Naive B cell (primary cell): ENCODE measurements at regions not wholly inside any gene's neighbourhood (a gene's known extent, or its start where the extent isn't known, plus 50 kb on each side); places are given as distances from the start of the nearest gene placed in this dataset.
A peak's percentile ranks its signal among the peaks of the same experiment; 100 is the strongest.
"Not testable (repeated sequence)": the region's sequence is repeated elsewhere in the genome, so short reads cannot be mapped to it uniquely, and the experiment has no call there.

Experiments
- ATAC-seq, 2 donors: fragments of 150-1000 bp; cut with Tn5 transposase; 2 replicates each; pipeline ENCODE4 v1.10.0; 2021; ENCODE audit warnings: low read depth in 2 of 2, mild to moderate bottlenecking in 2 of 2, moderate library complexity in 2 of 2
- DNase-seq: peaks from one replicate; pipeline ENCODE4 v3.0.0; 2022
- H3K27ac Mint-ChIP-seq, 6 donors: one replicate each; pipeline ENCODE4 v1.8.0; 2020 to 2022; ENCODE audit warnings: mild to moderate bottlenecking in 6 of 6, mixed read lengths in 6 of 6, moderate library complexity in 5 of 6, inconsistent platforms in 2 of 6
- H3K27me3 Mint-ChIP-seq, 3 donors: one replicate each; pipeline ENCODE4 v1.8.0; 2021 to 2022; ENCODE audit warnings: mixed read lengths in 3 of 3, mild to moderate bottlenecking in 1 of 3
- H3K36me3 Mint-ChIP-seq, 2 donors: one replicate each; pipeline ENCODE4 v1.8.0; 2020 to 2022; ENCODE audit warnings: mixed read lengths in 2 of 2, inconsistent platforms in 1 of 2, mild to moderate bottlenecking in 1 of 2
- H3K4me1 Mint-ChIP-seq, 3 donors: one replicate each; pipeline ENCODE4 v1.8.0; 2020 to 2022; ENCODE audit warnings: mixed read lengths in 3 of 3, inconsistent platforms in 1 of 3, mild to moderate bottlenecking in 1 of 3, moderate library complexity in 1 of 3
- H3K4me3 Mint-ChIP-seq, 8 donors: one replicate each; pipeline ENCODE4 v1.8.0; 2020 to 2022; ENCODE audit warnings: mild to moderate bottlenecking in 8 of 8, mixed read lengths in 8 of 8, moderate library complexity in 8 of 8, inconsistent platforms in 2 of 8
- H3K9me3 Mint-ChIP-seq, 7 donors: one replicate each; pipeline ENCODE4 v1.8.0; 2020 to 2022; ENCODE audit warnings: mixed read lengths in 7 of 7, mild to moderate bottlenecking in 5 of 7, inconsistent platforms in 2 of 7, moderate library complexity in 1 of 7

DNA sequence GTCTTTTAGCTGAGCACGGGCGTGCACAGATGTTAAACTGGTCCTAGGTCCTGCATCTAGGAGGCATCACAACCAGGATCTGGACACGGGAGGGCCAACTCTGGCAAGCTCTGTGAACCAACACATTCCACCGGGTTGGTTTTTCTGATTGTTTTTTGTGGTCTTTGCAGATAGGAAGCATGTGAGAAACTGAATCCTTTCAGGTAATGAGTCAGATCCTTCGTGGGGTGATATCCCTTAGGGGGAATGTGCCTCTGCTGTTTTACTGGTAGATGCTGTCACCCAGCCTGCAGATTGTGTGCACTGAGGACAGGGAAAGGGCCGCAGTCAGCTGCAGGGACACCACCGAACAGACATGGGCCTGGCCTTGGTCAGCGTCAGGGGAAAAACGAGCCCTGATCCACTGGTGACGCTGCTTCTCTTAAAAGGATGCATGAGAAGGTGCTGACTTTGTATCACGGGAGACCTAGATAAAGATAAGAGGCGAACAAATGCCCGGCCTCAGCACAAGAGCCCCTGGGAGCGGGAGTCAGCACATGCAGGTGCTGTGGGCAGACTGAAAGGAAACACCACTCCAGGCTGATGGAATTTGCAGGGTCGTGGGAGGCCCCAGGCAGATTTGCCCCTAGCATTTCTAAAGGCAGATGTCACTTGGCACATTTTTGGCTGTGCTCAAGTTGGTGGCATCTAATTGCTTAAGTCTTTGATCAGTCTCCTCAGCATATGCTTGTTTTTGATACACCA is 51.1 kb downstream of the DOP1B start:
- Mint-ChIP-seq H3K9me3 (no peaks in the 10 kb centered on the region), H3K4me1 (peaks cover 11 to 18% (median 13%) of the 10 kb centered on the region in 3 donors), H3K27me3 (no peaks in the 10 kb centered on the region), H3K4me3 (no peak overlapping the region), H3K27ac (peak overlapping the region in 2 of 6 donors; percentile 65 to 66), H3K36me3 (peaks cover 23 to 33% of the 10 kb centered on the region in 2 donors)
- no peak for ATAC-seq
- DNase-seq, result no peak

DNA sequence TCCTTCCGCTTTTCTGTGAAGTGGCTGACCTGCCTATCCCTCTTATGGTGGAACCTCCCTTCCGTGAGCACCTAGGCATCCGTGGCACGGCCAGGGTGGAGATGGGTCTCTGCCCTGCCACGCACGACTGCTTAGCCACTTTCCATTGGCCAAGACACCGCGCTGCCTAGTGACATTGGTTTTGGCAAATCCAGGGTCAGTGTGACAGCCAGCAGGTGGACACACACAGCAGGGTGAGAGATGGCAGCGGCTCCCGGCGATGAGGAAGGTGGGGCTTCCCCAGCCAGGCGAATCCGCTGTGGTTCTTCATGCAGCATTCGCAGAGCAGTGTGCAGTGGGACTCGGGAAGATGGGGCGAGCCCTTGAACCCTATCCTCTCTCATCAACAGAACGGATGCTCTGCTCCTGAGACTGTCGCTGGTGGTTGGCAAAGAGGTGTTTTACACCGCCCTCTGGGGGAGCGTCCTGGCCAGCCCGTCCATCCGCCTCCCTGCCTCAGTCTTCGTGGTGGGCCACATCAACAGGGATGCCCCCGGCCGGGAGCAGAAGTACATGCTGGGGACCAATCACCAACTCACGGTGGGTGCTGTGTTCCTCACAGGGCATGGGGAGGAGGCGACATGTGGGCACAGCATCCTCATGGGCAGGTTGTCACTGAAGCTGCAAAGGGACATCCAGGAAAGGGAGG is 51.8 kb downstream of the DOP1B start:
- ATAC-seq (no peak), DNase-seq (no peak)
- H3K4me1 Mint-ChIP-seq, result peaks cover 11 to 14% (median 13%) of the 10 kb centered on the region in 3 donors
- H3K27ac Mint-ChIP-seq, result peak overlapping the region in 1 of 6 donors; percentile 65
- no peak overlapping the region for H3K4me3 Mint-ChIP-seq
- H3K9me3 Mint-ChIP-seq, result no peaks in the 10 kb centered on the region
- H3K36me3 Mint-ChIP-seq, result peaks cover 23 to 33% of the 10 kb centered on the region in 2 donors
- no peaks in the 10 kb centered on the region for H3K27me3 Mint-ChIP-seq

DNA sequence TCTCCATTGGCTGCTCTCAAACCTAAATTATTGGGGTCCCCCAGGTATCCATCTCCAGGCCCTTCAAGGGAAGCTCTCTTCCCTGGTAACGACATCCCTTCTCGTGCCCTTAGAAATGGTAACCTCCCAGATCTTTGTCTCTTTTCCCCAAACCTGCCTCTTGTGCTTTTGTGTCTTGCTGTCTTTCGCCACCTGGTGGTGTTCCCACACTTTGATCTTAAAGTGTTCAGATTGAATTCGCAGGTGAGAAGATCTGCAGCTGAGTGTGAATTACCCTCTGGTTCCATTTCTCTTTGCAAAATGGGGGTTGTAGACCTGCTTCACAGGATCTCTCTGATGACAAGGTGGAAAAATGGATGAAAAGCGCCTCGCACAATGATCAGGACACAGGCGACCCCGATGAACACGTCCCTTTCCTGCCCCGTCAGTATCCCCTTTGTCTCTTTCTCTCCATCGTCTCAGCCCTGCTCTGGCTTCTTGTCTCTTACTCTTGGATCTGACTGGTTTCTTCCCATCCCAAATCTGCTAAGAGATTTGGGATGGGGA is 53.1 kb downstream of the DOP1B start:
- Mint-ChIP-seq H3K4me1 (peaks cover 11 to 14% (median 13%) of the 10 kb centered on the region in 3 donors), H3K36me3 (peaks cover 23 to 33% of the 10 kb centered on the region in 2 donors)
- DNase-seq, result peak; percentile 25

DNA sequence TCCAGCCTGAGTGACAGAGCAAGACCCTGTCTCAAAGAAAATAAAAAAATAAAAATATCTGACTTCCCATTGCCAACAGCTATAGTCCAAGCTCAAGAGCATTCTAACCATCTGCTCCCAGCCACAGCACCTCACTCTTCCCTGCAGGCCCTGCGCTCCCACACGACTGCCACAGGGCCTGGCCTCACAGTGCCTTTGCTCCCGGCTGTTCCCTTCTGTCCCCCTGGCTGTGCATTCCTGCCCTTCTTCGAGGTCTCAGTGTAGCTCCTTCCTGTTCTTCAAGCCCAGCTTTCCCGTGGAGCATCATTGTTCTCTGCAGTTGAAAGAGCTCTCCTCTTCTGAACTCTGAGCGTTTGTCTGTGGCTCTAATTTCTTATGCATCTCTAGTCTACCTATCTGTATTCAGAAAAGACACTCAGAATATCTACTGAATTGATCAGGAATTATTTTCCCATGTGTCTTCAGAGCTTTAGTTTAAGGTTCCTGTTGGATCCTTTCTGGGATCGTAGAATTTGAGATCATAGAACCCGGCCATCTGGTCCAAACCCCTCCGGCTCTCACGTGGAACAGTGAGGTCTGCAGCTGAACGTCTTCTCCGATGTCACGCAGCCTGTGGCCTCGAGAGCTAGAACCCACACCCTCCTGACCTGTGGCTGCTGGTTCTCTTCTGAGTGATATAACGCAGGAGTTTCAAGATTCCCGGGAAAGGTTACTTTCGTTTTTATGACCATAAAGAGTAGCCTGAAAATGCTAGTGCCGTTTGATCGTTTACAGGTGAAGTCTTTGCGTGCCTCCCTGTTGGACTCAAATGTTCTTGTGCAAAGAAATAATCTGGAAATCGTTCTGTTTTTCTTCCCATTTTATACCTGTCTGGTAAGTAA is 54.4 kb downstream of the DOP1B start:
- Mint-ChIP-seq H3K27ac (peak overlapping the region in 3 of 6 donors; percentile 38 to 87 (median 85)), H3K4me1 (peaks cover 7 to 14% (median 13%) of the 10 kb centered on the region in 3 donors), H3K4me3 (peak overlapping the region in 1 of 8 donors; percentile 51)

More for the DNA sequence above, 53.1 kb downstream of the DOP1B start:
- H3K4me3 Mint-ChIP-seq, result no peak overlapping the region
- peak in 1 of 2 donors; percentile 28 for ATAC-seq
- H3K27ac Mint-ChIP-seq, result peak overlapping the region in 3 of 6 donors; percentile 5 to 74 (median 5)
- no peaks in the 10 kb centered on the region for H3K27me3 Mint-ChIP-seq
- no peaks in the 10 kb centered on the region for H3K9me3 Mint-ChIP-seq

DNA sequence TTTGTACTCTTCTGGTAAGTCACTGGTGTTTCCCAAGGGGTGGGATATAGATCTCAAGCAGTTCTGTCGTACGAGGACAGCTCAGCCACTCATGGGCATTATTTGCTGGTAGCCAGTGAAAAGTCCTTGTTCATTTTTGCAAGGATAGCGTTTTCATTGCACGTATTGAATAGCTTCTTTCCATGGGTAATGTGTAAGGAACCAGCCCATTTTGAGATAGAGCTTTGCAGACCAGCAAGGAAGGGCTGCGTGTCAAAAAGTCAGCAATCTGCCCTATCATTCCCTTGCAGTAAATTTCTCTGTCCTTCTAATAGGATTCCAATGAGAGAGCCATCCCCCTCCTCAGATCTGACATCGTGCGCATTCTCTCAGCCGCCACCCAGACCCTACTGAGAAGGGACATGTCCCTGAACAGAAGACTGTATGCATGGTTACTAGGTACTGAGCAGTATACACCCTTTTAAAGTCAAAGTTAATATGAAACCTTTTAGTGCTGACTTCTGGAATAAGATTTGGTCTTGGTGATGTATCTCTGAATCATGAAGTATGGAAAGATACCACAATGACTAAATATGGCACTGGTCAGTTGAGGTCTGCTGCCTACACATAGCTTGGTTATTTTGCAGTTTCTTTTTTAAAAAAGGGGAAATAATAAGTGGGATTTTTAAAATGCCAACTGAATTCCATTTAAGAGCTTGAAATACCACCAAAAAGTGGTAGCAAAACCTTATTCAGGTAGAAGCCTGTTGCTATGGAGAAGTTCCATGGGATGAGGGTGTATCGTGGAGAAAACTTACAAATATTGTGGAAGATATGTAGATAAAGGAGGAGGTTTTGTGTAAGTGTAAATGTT is 55.3 kb downstream of the DOP1B start:
- DNase-seq (no peak), ATAC-seq (no peak)
- no peaks in the 10 kb centered on the region for H3K27me3 Mint-ChIP-seq
- no peaks in the 10 kb centered on the region for H3K9me3 Mint-ChIP-seq
- H3K36me3 Mint-ChIP-seq, result peaks cover 23 to 33% of the 10 kb centered on the region in 2 donors
- peaks cover 7 to 14% (median 13%) of the 10 kb centered on the region in 3 donors for H3K4me1 Mint-ChIP-seq
- H3K27ac Mint-ChIP-seq, result peak overlapping the region in 1 of 6 donors; percentile 47
- no peak overlapping the region for H3K4me3 Mint-ChIP-seq

More for the DNA sequence above, 54.4 kb downstream of the DOP1B start:
- Mint-ChIP-seq H3K9me3 (no peaks in the 10 kb centered on the region), H3K36me3 (peaks cover 23 to 33% of the 10 kb centered on the region in 2 donors), H3K27me3 (no peaks in the 10 kb centered on the region)
- ATAC-seq (no peak), DNase-seq (no peak)

DNA sequence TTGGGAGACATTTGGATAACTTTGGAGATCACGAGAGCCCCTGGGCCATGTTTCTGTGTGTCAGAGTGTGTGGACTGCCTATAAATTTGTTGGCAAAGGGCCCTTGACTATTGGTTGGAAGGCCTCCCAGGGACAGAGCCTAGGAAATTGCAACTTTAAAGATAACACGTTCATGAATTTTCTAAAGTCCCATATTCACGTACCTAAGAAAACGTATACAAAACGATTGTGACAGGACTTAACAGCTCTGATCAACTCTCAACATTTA is 55.8 kb downstream of the DOP1B start:
- H3K36me3 Mint-ChIP-seq, result peaks cover 23 to 36% of the 10 kb centered on the region in 2 donors
- no peaks in the 10 kb centered on the region for H3K27me3 Mint-ChIP-seq
- no peak for DNase-seq
- no peak for ATAC-seq
- no peak overlapping the region for H3K4me3 Mint-ChIP-seq
- peaks cover 7 to 14% (median 13%) of the 10 kb centered on the region in 3 donors for H3K4me1 Mint-ChIP-seq
- H3K27ac Mint-ChIP-seq, result no peak overlapping the region
- H3K9me3 Mint-ChIP-seq, result no peaks in the 10 kb centered on the region

DNA sequence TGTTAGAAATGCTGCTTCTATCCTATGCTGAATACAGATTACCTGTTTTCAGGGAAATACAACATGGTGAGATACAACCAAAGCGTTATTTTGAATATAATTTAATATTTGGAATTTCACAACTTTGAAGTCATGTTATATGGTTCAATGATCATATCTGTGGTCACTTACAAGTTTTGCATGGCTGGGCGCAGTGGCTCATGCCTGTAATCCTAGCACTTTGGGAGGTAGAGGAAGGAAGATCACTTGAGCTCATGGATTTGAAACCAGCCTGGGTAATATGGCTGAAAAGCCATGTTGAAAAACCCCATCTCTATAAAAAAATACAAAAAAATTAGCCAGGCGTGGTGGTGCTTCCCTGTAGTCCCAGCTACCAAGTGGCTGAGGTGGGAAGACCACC is 57.9 kb downstream of the DOP1B start:
- no peak overlapping the region for H3K27ac Mint-ChIP-seq
- H3K4me3 Mint-ChIP-seq, result no peak overlapping the region
- DNase-seq, result no peak
- peaks cover 3 to 10% (median 9%) of the 10 kb centered on the region in 3 donors for H3K4me1 Mint-ChIP-seq
- H3K27me3 Mint-ChIP-seq, result no peaks in the 10 kb centered on the region
- ATAC-seq, result no peak
- no peaks in the 10 kb centered on the region for H3K9me3 Mint-ChIP-seq
- H3K36me3 Mint-ChIP-seq, result peaks cover 32 to 41% of the 10 kb centered on the region in 2 donors

DNA sequence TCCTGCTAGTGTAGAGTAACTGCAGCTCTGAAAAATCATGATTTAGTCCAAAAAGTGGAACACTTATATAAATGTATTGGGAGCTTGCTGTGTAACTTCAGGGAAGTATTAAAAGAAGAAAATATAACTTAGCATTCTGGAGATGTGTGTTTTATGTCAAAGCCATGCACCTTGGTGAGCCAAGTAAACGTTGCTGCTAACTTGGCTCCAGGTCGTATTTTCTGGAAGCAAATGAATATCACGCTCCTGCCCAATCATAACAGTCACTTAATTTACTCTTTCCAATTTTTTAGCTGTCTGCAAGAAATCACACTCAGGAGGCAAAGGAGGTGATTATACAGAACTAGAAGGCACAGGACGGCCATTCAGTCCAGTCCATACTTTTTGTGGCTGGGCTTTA is 61.1 kb downstream of the DOP1B start:
- H3K4me1 Mint-ChIP-seq, result no peaks in the 10 kb centered on the region
- no peak overlapping the region for H3K27ac Mint-ChIP-seq
- DNase-seq (no peak), ATAC-seq (no peak)
- peaks cover 12 to 23% of the 10 kb centered on the region in 2 donors for H3K36me3 Mint-ChIP-seq
- no peaks in the 10 kb centered on the region for H3K27me3 Mint-ChIP-seq
- H3K4me3 Mint-ChIP-seq, result no peak overlapping the region
- no peaks in the 10 kb centered on the region for H3K9me3 Mint-ChIP-seq

DNA sequence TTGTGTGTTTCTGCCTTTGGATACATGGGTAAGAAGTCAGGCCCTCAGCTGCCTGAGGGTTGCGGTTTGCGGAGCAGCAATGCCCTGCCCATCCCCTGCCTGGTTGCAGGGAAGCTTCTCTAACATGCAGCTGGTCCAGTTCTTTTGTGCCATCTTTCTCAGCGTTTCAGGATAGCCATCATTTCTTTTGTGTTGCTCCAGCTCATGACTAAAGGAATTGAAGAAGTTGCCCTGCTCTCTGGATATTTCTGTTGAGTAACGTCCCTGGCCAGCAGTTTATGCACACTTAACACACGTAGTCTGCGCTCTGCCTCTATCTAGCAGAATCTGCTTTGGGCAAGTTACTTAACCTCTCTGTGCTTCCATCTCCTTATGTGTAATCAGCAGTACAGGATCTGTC is 62.1 kb downstream of the DOP1B start:
- Mint-ChIP-seq H3K27me3 (no peaks in the 10 kb centered on the region), H3K27ac (peak overlapping the region in 2 of 6 donors; percentile 15 to 36), H3K4me3 (no peak overlapping the region), H3K9me3 (no peaks in the 10 kb centered on the region), H3K36me3 (peaks cover 19 to 23% of the 10 kb centered on the region in 2 donors), H3K4me1 (no peaks in the 10 kb centered on the region)
- no peak for ATAC-seq
- DNase-seq, result no peak

DNA sequence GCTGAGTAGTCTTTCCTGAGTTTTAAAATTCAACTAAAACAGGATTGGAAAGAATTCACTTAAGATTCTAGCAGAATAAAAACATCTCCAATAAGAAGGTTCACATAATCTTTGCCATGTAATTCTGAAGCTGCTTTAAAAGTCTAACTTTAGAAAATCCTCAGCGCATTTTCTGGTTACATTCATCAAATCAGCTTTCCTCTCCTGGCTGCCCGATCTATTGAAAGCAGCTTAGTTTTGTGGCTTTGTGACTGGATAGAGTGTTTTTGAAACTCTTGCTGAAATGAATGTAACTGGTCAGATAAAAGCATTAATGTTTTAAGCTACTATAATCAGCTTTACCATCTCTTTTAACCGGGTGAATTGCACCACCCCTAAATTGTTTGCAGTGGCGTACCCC is 66.8 kb downstream of the DOP1B start:
- H3K4me3 Mint-ChIP-seq, result no peak overlapping the region
- ATAC-seq (no peak), DNase-seq (no peak)
- H3K36me3 Mint-ChIP-seq, result peaks cover 15 to 27% of the 10 kb centered on the region in 2 donors
- peaks cover 0 to 2% (median 0%) of the 10 kb centered on the region in 3 donors for H3K4me1 Mint-ChIP-seq
- H3K9me3 Mint-ChIP-seq, result no peaks in the 10 kb centered on the region
- H3K27ac Mint-ChIP-seq, result no peak overlapping the region
- H3K27me3 Mint-ChIP-seq, result no peaks in the 10 kb centered on the region

DNA sequence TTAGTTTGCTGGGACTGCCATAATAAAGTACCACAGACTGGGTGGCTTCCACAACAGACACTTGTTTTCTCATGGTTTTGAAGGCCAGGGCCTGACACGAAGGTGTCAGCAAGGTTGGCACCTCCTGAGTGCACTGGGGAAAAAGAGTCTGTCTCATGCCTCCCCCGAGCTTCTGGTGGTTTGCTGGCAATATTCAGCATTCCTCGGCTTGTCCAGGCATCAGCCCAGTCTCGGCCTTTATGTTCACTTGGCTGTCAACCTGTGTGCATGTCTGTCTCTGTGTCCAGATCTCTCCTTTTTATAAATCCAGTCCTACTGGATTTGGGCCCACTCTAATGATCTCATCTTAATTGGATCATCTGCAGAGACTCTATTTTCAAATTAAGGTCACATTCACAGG is 72.6 kb downstream of the DOP1B start:
- DNase-seq, result no peak
- H3K36me3 Mint-ChIP-seq, result peaks cover 9 to 13% of the 10 kb centered on the region in 2 donors
- no peak overlapping the region for H3K4me3 Mint-ChIP-seq
- no peaks in the 10 kb centered on the region for H3K27me3 Mint-ChIP-seq
- H3K27ac Mint-ChIP-seq, result peak overlapping the region in 1 of 6 donors; percentile 68
- no peak for ATAC-seq
- no peaks in the 10 kb centered on the region for H3K9me3 Mint-ChIP-seq
- peaks cover 3 to 13% (median 4%) of the 10 kb centered on the region in 3 donors for H3K4me1 Mint-ChIP-seq

DNA sequence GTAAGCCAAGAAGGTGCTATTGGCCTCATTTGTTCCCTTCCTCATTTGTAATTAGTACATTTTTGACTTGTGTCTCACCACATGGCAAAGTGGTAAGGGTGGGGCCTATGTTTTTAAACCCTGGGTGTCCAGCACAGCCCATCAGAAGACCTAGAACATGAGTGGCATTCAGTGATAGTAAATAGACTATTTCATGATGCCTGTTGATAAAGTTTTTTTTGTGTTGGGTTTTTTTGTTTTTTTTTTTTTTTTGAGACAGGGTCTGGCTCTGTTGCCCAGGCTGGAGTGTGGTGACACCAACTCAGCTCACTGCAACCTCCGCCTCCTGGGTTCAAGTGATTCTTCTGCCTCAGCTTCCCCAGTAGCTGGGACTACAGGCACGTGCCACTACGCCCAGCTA is 74.8 kb downstream of the DOP1B start:
- DNase-seq, H3K27me3 Mint-ChIP-seq, H3K4me3 Mint-ChIP-seq, H3K9me3 Mint-ChIP-seq, H3K36me3 Mint-ChIP-seq, ATAC-seq: not testable (repeated sequence)
- peak overlapping the region in 1 of 6 donors; percentile 60 for H3K27ac Mint-ChIP-seq
- peaks cover 12 to 29% (median 22%) of the 10 kb centered on the region in 3 donors for H3K4me1 Mint-ChIP-seq
